ENCODE measurements at regions not wholly inside any gene's neighbourhood (a gene's known extent, or its start where the extent isn't known, plus 50 kb on each side); places are given as distances from the start of the nearest gene placed in this dataset.
A peak's percentile ranks its signal among the peaks of the same experiment; 100 is the strongest.

DNA sequence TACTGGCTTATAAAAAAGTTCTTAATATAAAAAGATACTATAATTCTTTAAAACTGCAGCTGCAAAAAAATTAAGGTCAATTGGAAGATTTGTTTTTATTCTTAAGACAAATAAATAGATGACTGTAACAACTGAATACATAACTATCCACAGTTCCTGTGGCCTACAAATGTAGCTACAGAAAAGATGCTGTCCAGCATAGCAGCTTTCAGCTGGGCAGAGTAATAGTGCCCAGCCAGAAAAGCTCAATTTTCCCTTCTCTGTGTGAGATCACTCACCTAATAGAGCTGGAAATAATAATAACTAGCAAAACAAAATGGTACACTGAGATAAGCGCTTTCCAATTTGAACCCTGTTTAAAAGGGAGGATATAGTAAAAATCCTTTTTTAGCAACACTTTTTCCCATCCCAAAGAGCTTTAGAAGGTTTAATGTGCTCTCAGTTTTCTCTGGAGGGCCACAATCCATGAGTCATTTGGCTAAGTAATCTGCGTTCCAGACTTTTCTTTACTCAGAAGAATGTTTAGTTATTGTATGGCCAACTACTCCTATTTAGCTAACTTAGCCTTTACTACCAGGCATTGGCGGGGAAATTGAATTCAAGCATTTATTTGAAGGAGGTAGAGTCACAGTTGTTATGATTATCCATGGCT, 158.1 kb upstream of the SLC39A10 start:
- Histone ChIP-seq H3K9ac (ENCODE audit: low read length) (no peak overlapping the region), H3K27ac (ENCODE audit: low read length) (no peak overlapping the region)

GRCh38 chr2:195498176-195498575, 158.8 kb upstream of the SLC39A10 start:
- Histone ChIP-seq H3K9ac (ENCODE audit: low read length) (no peak overlapping the region), H3K79me2 (ENCODE audit: low read length) (no peaks in the 10 kb centered on the region), H3K36me3 (replicated peaks; ENCODE audit: low read depth, low read length) (no peaks in the 10 kb centered on the region), H2AFZ (ENCODE audit: low read depth, low read length) (no peak overlapping the region), H3K4me3 (ENCODE audit: low read length) (no peak overlapping the region), H3K27me3 (ENCODE audit: low read depth, low read length) (peaks cover 4% of the 10 kb centered on the region; the same call in 1 of the 2 replicates), H3K27ac (ENCODE audit: low read length) (no peak overlapping the region), H3K9me3 (ENCODE audit: insufficient read depth, low read length) (no peaks in the 10 kb centered on the region), H3K4me2 (ENCODE audit: low read length) (no peak overlapping the region), H3K4me1 (ENCODE audit: low read length) (peaks cover 19% of the 10 kb centered on the region), H4K20me1 (ENCODE audit: insufficient read depth, low read length) (no peaks in the 10 kb centered on the region)
- peak; percentile 68 for TF ChIP-seq CTCF (IDR thresholded peaks at IDR 0.05; ENCODE audit: low read depth, low read length)
- no peak for TF ChIP-seq EZH2phosphoT487 (IDR thresholded peaks at IDR 0.05; ENCODE audit: low read depth)

More for the DNA sequence above, 158.1 kb upstream of the SLC39A10 start:
- H3K4me2 ChIP-seq (ENCODE audit: low read length) = no peak overlapping the region
- peaks cover 19% of the 10 kb centered on the region for H3K4me1 ChIP-seq (ENCODE audit: low read length)
- no peak for TF ChIP-seq CTCF (IDR thresholded peaks at IDR 0.05; ENCODE audit: low read depth, low read length)
- H3K9me3 ChIP-seq (ENCODE audit: insufficient read depth, low read length) = no peaks in the 10 kb centered on the region
- no peak overlapping the region for H2AFZ ChIP-seq (ENCODE audit: low read depth, low read length)
- no peak overlapping the region for H3K4me3 ChIP-seq (ENCODE audit: low read length)
- H4K20me1 ChIP-seq (ENCODE audit: insufficient read depth, low read length) = no peaks in the 10 kb centered on the region
- H3K36me3 ChIP-seq (replicated peaks; ENCODE audit: low read depth, low read length) = no peaks in the 10 kb centered on the region
- peaks cover 4% of the 10 kb centered on the region; the same call in 1 of the 2 replicates for H3K27me3 ChIP-seq (ENCODE audit: low read depth, low read length)
- H3K79me2 ChIP-seq (ENCODE audit: low read length) = no peaks in the 10 kb centered on the region

DNA sequence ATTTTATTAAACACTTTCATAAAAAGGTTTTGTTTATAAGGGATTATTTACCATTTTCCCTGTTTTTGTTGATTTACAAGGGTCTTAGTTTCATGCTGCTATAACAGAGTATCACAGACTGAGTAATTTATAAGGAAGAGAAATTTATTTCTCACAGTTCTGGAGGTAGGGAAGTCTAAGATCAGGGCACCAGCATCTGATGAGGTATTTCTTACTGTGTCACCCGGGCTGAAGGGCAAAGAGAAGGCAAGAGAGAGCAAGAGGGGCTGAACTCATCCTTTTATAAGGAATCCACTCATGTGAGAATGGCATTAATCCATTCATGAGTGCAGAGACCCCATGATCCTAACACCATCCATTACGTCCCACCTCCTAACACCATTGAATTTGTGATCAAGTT, 160.0 kb upstream of the SLC39A10 start:
- TF ChIP-seq EZH2phosphoT487 (IDR thresholded peaks at IDR 0.05; ENCODE audit: low read depth) (no peak), CTCF (IDR thresholded peaks at IDR 0.05; ENCODE audit: low read depth, low read length) (no peak)
- H3K36me3 ChIP-seq (replicated peaks; ENCODE audit: low read depth, low read length) = no peaks in the 10 kb centered on the region
- H4K20me1 ChIP-seq (ENCODE audit: insufficient read depth, low read length) = no peaks in the 10 kb centered on the region
- H2AFZ ChIP-seq (ENCODE audit: low read depth, low read length) = no peak overlapping the region
- no peak overlapping the region for H3K27ac ChIP-seq (ENCODE audit: low read length)
- H3K9me3 ChIP-seq (ENCODE audit: insufficient read depth, low read length) = no peaks in the 10 kb centered on the region
- no peak overlapping the region for H3K4me3 ChIP-seq (ENCODE audit: low read length)
- H3K9ac ChIP-seq (ENCODE audit: low read length) = no peak overlapping the region
- H3K4me1 ChIP-seq (ENCODE audit: low read length) = peaks cover 19% of the 10 kb centered on the region
- peaks cover 4% of the 10 kb centered on the region; the same call in 1 of the 2 replicates for H3K27me3 ChIP-seq (ENCODE audit: low read depth, low read length)
- no peaks in the 10 kb centered on the region for H3K79me2 ChIP-seq (ENCODE audit: low read length)
- H3K4me2 ChIP-seq (ENCODE audit: low read length) = no peak overlapping the region

- H3K4me1 ChIP-seq (ENCODE audit: low read length) = peaks cover 16% of the 10 kb centered on the region
- H3K4me3 ChIP-seq (ENCODE audit: low read length) = no peak overlapping the region
- no peaks in the 10 kb centered on the region for H3K9me3 ChIP-seq (ENCODE audit: insufficient read depth, low read length)
- no peak overlapping the region for H3K4me2 ChIP-seq (ENCODE audit: low read length)
- no peaks in the 10 kb centered on the region for H4K20me1 ChIP-seq (ENCODE audit: insufficient read depth, low read length)
- H3K27me3 ChIP-seq (ENCODE audit: low read depth, low read length) = 0 out of 2 replicates have a peak, but pooled peaks cover under 1% of the 10 kb centered on the region
- no peak overlapping the region for H2AFZ ChIP-seq (ENCODE audit: low read depth, low read length)
- no peak overlapping the region for H3K9ac ChIP-seq (ENCODE audit: low read length)
- no peaks in the 10 kb centered on the region for H3K36me3 ChIP-seq (replicated peaks; ENCODE audit: low read depth, low read length)
- TF ChIP-seq EZH2phosphoT487 (IDR thresholded peaks at IDR 0.05; ENCODE audit: low read depth) = no peak
- TF ChIP-seq CTCF (IDR thresholded peaks at IDR 0.05; ENCODE audit: low read depth, low read length) = no peak
- no peaks in the 10 kb centered on the region for H3K79me2 ChIP-seq (ENCODE audit: low read length)
- H3K27ac ChIP-seq (ENCODE audit: low read length) = no peak overlapping the region
Observed at GRCh38 chr2:195495966-195496365, 161.1 kb upstream of the SLC39A10 start.
